H1 (cell line): ENCODE measurements at regions not wholly inside any gene's neighbourhood (a gene's known extent, or its start where the extent isn't known, plus 50 kb on each side); places are given as distances from the start of the nearest gene placed in this dataset.

Experiments used
- SAP30 ChIP-seq: fragments of 300-600 bp; sonication (generic); IDR thresholded peaks from 2 replicates; pipeline ENCODE4 v1.7.1; 2012; ENCODE audit warnings: low read length, moderate library complexity, mild to moderate bottlenecking, inconsistent platforms; ENCODE audit not compliant: insufficient read depth, insufficient replicate concordance
- TF ChIP-seq, protein P1 (sequence below): IDR thresholded peaks from 2 replicates; pipeline ENCODE4 v1.6.1; 2011; ENCODE audit warnings: low read length, improper control_type of control experiment

DNA sequence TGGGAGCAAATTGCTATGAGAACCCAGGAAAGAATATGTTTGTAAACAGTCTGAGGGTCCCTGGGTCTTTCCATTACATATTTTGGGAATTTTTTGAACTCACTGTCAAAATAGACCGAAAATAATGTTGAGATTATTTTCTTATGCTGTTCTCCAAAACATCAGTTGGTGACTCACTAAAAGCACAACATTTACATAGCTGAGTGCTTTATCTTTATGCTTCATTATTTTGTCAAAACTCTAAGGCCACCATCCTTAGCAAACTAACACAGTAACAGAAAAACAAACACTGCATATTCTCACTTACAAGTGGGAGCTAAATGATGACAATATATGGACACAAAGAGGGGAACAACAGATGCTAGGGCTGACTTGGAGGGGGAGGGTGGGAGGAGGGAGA lies 459.3 kb downstream of the ADGRL2 start (continued):
- TF ChIP-seq, protein P1, sequence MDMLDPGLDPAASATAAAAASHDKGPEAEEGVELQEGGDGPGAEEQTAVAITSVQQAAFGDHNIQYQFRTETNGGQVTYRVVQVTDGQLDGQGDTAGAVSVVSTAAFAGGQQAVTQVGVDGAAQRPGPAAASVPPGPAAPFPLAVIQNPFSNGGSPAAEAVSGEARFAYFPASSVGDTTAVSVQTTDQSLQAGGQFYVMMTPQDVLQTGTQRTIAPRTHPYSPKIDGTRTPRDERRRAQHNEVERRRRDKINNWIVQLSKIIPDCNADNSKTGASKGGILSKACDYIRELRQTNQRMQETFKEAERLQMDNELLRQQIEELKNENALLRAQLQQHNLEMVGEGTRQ = no peak
- no peak for TF ChIP-seq SAP30
- TF ChIP-seq, all 59 proteins: peak for 0
